Ecto neural progenitor cell (in vitro differentiated cells): ENCODE measurements at regions not wholly inside any gene's neighbourhood (a gene's known extent, or its start where the extent isn't known, plus 50 kb on each side); places are given as distances from the start of the nearest gene placed in this dataset.

Experiments used
- DNase-seq: peaks from one replicate; pipeline ENCODE4 v3.0.0-alpha.2; 2018; ENCODE audit warnings: low spot score

- DNase-seq, result peak; percentile 79
These were observed 54.6 kb upstream of the TNP1 start for GRCh38 chr2:216914491-216914890.

- DNase-seq, result no peak
These were observed 52.0 kb upstream of the TNP1 start for GRCh38 chr2:216911886-216912285.

GRCh38 chr2:216911008-216911407, 51.1 kb upstream of the TNP1 start:
- DNase-seq, result no peak

GRCh38 chr2:216909541-216910210, 49.8 kb upstream of the TNP1 start:
- no peak for DNase-seq
